T-helper 17 cell (primary cell): ENCODE measurements at regions not wholly inside any gene's neighbourhood (a gene's known extent, or its start where the extent isn't known, plus 50 kb on each side); places are given as distances from the start of the nearest gene placed in this dataset.

ENCODE experiments used
- ATAC-seq: fragments of 150-1000 bp; cut with Tn5 transposase; 2 replicates; pipeline ENCODE4 v1.10.0; 2021; ENCODE audit warnings: mild to moderate bottlenecking, moderate library complexity
- DNase-seq, 3 donors: peaks; one replicate each; pipeline versions ENCODE4 v3.0.0 to v3.0.0-alpha.2; 2020 to 2021
- H3K9me3 ChIP-seq: one replicate; pipeline ENCODE4 v1.7.0; 2013; ENCODE audit warnings: low read length, mild to moderate bottlenecking; ENCODE audit not compliant: control insufficient read depth, poor library complexity, severe bottlenecking
- H3K27ac Mint-ChIP-seq: one replicate; pipeline ENCODE4 v1.8.0; 2022; ENCODE audit warnings: mild to moderate bottlenecking, moderate library complexity, mixed read lengths
- H3K27me3 Mint-ChIP-seq: one replicate; pipeline ENCODE4 v1.8.0; 2022; ENCODE audit warnings: mixed read lengths
- H3K36me3 Mint-ChIP-seq: one replicate; pipeline ENCODE4 v1.8.0; 2022; ENCODE audit warnings: low read depth, mixed read lengths
- H3K4me1 Mint-ChIP-seq: one replicate; pipeline ENCODE4 v1.8.0; 2022; ENCODE audit warnings: mild to moderate bottlenecking, mixed read lengths
- H3K4me3 Mint-ChIP-seq: one replicate; pipeline ENCODE4 v1.8.0; 2022; ENCODE audit warnings: mild to moderate bottlenecking, moderate library complexity, mixed read lengths

DNA sequence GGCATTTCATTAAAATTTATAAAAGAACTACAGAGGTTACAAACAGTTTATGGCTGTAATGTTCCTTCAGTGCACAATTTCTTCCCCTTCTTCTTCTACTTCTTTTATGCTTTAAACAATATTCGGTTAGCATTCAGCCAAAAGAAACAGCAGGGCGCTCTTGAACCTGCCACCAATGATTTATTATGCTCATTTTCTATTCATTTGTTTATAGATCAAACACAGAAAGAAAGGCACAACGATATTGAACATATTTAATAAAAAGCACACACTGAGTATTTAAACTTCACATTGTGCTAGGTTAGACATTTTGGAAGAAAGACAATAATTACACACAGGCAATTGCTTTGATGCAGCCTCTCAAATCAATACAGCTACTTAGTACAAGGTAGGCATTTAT is 1025.8 kb upstream of the LRRN3 start:
- ATAC-seq: no peak
- Mint-ChIP-seq H3K4me3 (no peak overlapping the region), H3K36me3 (no peaks in the 10 kb centered on the region), H3K27ac (no peak overlapping the region), H3K4me1 (no peaks in the 10 kb centered on the region), H3K27me3 (no peaks in the 10 kb centered on the region)
- no peaks in the 10 kb centered on the region for H3K9me3 ChIP-seq
- DNase-seq: no peak

DNA sequence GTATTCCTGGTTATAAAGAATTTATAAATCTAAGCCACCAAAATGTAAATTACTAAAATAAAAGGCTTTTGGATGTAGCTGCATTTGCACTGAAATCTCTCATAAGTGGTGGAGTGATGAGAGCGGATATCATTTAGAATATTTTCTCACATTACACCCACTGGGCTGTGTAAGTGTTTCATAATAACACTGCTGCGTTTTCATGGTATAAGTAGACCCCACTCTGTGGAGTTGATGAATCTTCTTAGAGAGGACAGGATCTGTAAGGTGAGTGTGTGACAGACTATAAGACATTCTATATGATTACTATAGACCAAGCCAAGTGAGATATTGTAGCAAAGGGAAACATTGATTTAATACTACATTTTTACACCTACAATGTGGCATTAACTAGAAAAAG is 1024.1 kb upstream of the LRRN3 start:
- H3K36me3 Mint-ChIP-seq: no peaks in the 10 kb centered on the region
- ATAC-seq: no peak
- H3K27me3 Mint-ChIP-seq: no peaks in the 10 kb centered on the region
- no peaks in the 10 kb centered on the region for H3K9me3 ChIP-seq
- no peaks in the 10 kb centered on the region for H3K4me1 Mint-ChIP-seq
- no peak overlapping the region for H3K27ac Mint-ChIP-seq
- no peak overlapping the region for H3K4me3 Mint-ChIP-seq
- no peak for DNase-seq

DNA sequence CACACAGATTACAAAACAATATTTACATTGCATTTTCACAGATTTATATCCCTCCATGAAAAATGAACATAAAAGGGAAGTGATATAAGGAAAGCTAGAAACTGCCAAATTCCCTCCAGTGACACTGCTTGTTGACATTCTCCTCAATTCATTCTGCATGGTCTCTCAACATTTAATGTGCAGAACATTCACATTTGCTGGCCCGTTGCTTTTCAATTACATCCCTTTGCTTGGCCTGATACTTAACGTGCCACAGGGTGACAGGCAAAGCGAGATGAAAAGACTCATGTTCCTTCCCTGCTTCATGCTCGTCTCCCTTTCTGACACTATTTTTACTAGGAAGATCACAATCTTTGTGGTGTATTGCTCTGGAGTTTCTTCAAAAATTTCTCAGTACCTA is 1019.7 kb upstream of the LRRN3 start:
- H3K27me3 Mint-ChIP-seq: no peaks in the 10 kb centered on the region
- H3K4me3 Mint-ChIP-seq: no peak overlapping the region
- H3K9me3 ChIP-seq: no peaks in the 10 kb centered on the region
- H3K27ac Mint-ChIP-seq: no peak overlapping the region
- H3K4me1 Mint-ChIP-seq: no peaks in the 10 kb centered on the region
- DNase-seq (no peak), ATAC-seq (no peak)
- H3K36me3 Mint-ChIP-seq: no peaks in the 10 kb centered on the region

DNA sequence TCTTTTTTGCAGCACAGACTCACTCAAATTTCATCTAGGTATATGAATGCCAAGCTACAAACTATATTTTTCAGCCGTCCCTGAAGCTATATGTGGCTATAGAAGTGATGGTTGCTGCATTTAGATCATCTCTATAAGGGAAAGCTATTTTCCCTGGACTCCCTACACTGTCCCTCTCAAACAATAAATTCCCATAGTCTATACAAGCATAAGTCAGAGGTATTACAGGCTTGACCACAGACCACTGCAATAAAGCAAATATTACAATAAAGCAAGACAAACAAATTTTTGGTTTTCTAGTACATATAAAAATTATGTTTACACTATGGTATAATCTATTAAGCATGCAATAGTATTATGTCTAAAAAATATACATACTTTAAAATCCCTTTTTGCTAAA is 1015.5 kb upstream of the LRRN3 start:
- no peaks in the 10 kb centered on the region for H3K9me3 ChIP-seq
- no peak overlapping the region for H3K27ac Mint-ChIP-seq
- no peaks in the 10 kb centered on the region for H3K36me3 Mint-ChIP-seq
- no peak overlapping the region for H3K4me3 Mint-ChIP-seq
- no peak for ATAC-seq
- DNase-seq: no peak
- no peaks in the 10 kb centered on the region for H3K4me1 Mint-ChIP-seq
- H3K27me3 Mint-ChIP-seq: no peaks in the 10 kb centered on the region

DNA sequence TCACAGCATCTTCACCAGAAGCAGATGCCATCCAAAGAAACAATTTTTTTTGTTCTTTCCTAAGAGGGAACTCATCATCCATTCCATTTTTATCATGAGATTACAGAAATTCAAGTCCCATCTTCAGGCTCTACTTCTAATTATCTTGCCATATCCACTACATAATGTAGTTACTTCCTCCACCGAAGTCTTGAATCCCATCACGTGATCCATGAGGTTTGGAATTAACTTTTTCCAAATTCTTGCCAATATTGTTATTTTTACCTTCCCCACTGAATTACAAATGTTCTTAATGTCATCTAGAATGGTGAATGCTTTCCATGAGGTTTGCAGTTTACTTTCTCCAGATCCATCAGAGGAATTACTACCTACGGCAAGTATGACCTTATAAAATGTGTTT is 1014.7 kb upstream of the LRRN3 start:
- Mint-ChIP-seq H3K27ac (no peak overlapping the region), H3K27me3 (no peaks in the 10 kb centered on the region), H3K4me1 (no peaks in the 10 kb centered on the region), H3K4me3 (no peak overlapping the region), H3K36me3 (no peaks in the 10 kb centered on the region)
- no peaks in the 10 kb centered on the region for H3K9me3 ChIP-seq
- DNase-seq (no peak), ATAC-seq (no peak)

DNA sequence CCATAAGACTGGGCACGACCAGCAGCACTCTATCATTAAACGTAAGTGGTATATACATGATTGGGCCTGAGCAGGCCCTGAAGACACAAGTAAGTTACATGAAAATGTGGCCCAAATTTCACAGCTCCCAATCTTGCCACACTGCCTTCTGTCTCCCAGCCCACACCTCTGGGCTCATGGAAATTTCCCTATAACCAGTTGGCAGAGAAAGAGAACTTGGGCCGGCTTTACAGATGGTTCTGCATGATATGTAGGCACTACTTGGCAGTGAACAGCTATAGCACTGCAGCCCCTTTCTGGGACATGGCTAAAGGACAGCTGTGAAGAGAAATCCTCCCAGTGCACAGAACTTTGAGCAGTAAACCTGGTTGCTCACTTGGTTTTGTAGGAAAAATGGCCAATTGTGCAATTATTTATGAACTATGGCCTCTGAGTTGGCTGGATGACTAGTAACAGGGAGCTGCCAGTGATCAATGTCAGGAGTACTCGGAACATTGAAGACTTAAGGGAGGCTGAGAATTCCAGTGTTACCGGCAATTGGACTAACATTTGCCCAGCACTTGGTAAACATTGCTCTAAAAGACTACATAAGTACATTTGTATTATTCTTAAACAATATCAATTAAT is 1006.6 kb upstream of the LRRN3 start:
- H3K4me3 Mint-ChIP-seq: no peak overlapping the region
- H3K4me1 Mint-ChIP-seq: no peaks in the 10 kb centered on the region
- DNase-seq: no peak
- H3K9me3 ChIP-seq: no peaks in the 10 kb centered on the region
- peaks cover 7% of the 10 kb centered on the region for H3K27me3 Mint-ChIP-seq
- no peak overlapping the region for H3K27ac Mint-ChIP-seq
- no peak for ATAC-seq
- no peaks in the 10 kb centered on the region for H3K36me3 Mint-ChIP-seq

DNA sequence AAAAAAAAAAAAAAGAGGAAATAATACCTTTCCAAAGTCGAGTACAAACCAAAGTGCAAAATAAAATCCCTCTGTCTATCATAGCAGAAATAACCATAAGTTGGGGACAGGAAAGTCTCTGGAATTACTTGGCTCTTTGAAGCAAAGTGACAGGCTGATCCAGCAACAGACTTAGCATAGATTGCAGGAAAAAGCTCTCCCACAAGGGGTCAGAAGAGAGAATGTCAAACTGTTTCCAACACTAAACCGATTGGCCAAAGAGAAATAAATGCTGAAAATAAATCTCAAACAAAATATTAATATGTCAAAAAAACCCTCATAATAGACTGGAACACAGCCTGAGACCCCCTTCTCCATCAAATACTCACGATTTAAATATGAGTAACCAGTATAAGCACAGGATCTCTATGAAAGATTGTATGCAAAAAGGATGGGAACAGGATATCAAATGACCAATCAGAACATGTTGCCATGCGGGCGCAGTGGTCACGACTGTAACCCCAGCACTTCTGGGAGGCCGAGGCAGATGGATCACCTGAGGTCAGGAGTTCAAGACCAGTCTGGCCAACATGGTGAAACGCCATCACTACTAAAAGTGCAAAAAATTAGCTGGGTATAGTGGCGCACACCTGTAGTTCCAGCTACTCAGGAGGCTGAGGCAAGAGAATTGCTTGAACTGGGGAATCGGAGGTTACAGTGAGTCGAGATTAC is 1000.7 kb upstream of the LRRN3 start:
- Mint-ChIP-seq H3K4me3 (no peak overlapping the region), H3K27me3 (peaks cover 7% of the 10 kb centered on the region), H3K36me3 (no peaks in the 10 kb centered on the region), H3K4me1 (no peaks in the 10 kb centered on the region), H3K27ac (no peak overlapping the region)
- H3K9me3 ChIP-seq: no peaks in the 10 kb centered on the region
- DNase-seq (no peak), ATAC-seq (no peak)

DNA sequence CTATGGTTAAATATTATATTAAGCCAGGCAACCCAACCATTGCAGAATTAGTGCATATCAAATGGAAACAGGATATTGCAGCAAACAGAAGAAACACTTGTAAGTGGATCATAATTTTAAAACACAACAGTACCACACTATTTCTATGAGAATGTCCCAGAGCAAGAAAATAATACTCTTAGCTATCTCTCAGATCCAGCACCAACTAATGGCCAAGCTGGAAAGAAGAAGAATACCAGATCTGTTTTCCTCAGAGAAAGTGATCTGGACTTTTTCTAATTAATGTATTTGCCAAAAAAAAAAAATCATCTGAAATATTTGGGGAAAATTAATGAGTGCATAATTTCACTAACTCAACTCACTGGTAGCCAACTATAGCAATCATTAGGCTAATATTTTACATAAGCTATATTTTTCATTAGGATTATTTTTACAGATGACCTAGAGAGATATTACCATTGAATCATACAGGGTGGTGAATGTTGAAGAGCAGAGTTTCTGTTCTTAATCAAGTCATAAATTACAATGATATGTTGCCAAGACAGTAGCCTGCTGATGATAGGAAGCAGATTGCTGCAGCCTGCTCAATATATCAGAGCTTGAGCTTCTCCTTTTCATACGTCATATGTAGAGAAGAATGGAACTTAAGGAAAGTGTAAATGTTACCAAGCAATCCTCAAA is 995.4 kb upstream of the LRRN3 start:
- H3K27me3 Mint-ChIP-seq: no peaks in the 10 kb centered on the region
- H3K9me3 ChIP-seq: no peaks in the 10 kb centered on the region
- H3K4me1 Mint-ChIP-seq: no peaks in the 10 kb centered on the region
- no peak for ATAC-seq
- H3K4me3 Mint-ChIP-seq: no peak overlapping the region
- DNase-seq: no peak
- H3K27ac Mint-ChIP-seq: no peak overlapping the region
- H3K36me3 Mint-ChIP-seq: no peaks in the 10 kb centered on the region

DNA sequence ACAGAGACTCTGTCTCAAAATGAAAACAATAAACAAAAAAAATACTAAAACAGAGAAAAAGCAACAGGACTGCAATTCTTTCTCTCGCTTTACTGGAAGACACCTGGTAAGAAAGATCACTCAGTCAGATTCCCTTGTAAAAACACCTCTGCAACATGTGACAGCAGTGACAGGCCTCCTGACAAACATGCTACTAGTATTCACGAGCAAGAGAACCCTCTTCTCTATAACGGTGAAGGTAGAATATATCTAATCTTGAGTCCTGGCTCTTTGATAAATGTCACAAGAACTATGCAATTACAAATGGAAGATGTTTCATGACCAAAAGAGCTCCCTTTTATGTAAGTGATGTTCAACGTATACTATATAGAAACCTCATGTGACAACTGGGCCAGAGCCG is 986.7 kb upstream of the LRRN3 start:
- Mint-ChIP-seq H3K4me1 (peaks cover 2% of the 10 kb centered on the region), H3K36me3 (no peaks in the 10 kb centered on the region), H3K4me3 (no peak overlapping the region), H3K27ac (no peak overlapping the region), H3K27me3 (no peaks in the 10 kb centered on the region)
- no peak for DNase-seq
- no peak for ATAC-seq
- no peaks in the 10 kb centered on the region for H3K9me3 ChIP-seq

DNA sequence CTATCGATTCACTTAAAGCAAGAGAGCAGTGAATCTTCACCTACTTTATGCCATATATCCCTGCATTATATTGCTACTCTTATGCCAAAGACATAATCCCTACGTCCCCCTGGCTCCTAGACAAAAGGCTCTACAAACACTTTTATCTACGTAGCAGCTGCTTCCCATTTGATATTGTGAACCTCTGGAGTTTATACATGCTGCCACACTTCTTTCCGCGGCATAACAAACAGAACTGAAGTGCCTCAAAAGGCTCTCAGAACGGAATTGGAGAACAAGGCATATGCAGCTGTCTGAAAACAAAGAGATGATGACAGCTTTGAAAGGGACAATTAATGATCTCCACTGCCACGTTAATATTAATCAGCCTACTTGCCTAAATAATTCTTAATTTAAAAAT is 985.6 kb upstream of the LRRN3 start:
- H3K4me3 Mint-ChIP-seq: no peak overlapping the region
- no peaks in the 10 kb centered on the region for H3K9me3 ChIP-seq
- no peaks in the 10 kb centered on the region for H3K27me3 Mint-ChIP-seq
- no peak for ATAC-seq
- DNase-seq: no peak
- peaks cover 2% of the 10 kb centered on the region for H3K4me1 Mint-ChIP-seq
- no peaks in the 10 kb centered on the region for H3K36me3 Mint-ChIP-seq
- H3K27ac Mint-ChIP-seq: no peak overlapping the region

DNA sequence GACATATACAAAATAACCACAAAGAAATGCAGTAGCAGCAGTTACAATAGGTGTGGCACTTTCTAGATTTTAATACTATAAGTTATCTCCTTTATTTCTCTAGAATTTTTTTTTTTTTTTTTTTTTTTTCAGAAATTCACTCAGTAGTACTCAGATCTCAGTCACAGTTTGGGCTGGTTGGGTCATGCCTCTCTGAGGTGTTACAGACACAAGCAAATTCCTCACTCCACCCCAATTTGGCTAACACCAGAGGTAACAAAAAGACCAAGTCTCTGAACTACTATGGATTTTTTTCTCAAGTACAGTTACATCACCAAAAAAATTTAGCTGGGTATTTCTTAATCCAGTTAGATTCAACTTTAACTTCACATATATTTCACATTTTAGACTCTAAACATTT is 985.1 kb upstream of the LRRN3 start:
- ATAC-seq (no peak), DNase-seq (no peak)
- Mint-ChIP-seq H3K27ac (no peak overlapping the region), H3K36me3 (no peaks in the 10 kb centered on the region), H3K4me1 (peaks cover 2% of the 10 kb centered on the region), H3K27me3 (no peaks in the 10 kb centered on the region), H3K4me3 (no peak overlapping the region)
- H3K9me3 ChIP-seq: no peaks in the 10 kb centered on the region

DNA sequence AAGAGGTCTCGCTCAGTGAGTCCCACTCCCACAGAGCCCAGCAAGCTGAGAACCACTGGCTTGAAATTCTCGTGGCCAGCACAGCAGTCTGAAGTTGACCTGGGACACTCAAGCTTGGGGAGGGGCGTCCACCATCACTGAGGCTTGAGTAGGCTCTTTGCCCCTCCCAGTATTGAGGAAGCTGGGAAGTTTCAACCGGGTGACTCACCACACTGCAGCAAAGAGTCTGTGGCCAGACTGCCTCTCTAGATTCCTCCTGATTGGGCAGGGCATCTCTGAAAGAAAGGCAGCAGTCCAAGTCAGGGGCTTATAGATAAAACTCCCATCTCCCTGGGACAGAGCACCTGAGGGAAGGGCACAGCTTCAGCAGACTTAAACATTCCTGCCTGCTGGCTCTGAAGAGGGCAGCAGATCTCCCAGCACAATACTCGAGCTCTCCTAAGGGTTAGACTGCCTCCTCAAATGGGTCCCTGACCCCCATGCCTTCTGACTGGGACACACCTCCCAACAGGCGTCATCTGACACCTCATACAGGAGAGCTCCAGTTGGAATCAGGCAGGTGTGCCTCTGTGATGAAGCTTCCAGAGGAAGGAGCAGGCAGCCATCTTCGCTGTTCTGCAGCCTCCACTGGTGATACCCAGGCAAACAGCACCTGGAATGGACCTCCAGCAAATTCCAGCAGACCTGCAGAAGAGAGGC is 970.9 kb upstream of the LRRN3 start:
- Mint-ChIP-seq H3K36me3 (no peaks in the 10 kb centered on the region), H3K4me1 (no peaks in the 10 kb centered on the region), H3K27ac (no peak overlapping the region), H3K4me3 (no peak overlapping the region), H3K27me3 (peaks cover 8% of the 10 kb centered on the region)
- no peak for DNase-seq
- no peak for ATAC-seq
- no peaks in the 10 kb centered on the region for H3K9me3 ChIP-seq

DNA sequence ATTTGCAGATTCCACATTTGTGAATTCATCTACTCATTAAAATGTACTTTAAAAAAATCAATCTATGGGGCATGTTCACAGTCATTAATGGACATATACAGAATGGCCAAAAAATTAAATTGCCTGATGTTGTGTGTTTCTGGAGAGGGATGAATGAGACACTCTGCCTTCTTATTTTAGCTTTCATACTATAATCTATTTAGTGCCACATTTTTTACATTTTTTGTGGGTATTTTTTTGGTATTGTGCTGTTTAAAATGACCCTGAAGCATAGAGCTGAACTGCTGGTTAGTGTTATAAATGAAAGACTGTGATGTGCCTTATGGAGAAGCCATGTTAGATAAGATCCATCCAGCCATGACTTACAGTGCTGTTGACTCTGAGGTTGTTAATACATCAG is 961.8 kb upstream of the LRRN3 start:
- Mint-ChIP-seq H3K4me3 (no peak overlapping the region), H3K27ac (no peak overlapping the region), H3K27me3 (no peaks in the 10 kb centered on the region), H3K4me1 (peaks cover 2% of the 10 kb centered on the region), H3K36me3 (no peaks in the 10 kb centered on the region)
- ATAC-seq (no peak), DNase-seq (no peak)
- H3K9me3 ChIP-seq: no peaks in the 10 kb centered on the region
